ENCODE measurements at regions not wholly inside any gene's neighbourhood (a gene's known extent, or its start where the extent isn't known, plus 50 kb on each side); places are given as distances from the start of the nearest gene placed in this dataset.
"Not testable (repeated sequence)": the region's sequence is repeated elsewhere in the genome, so short reads cannot be mapped to it uniquely, and the experiment has no call there.

- DNase-seq: no peak
Measured at GRCh38 chr2:118459426-118459825, 371.2 kb downstream of the INSIG2 start.

GRCh38 chr2:118457951-118458350 is 369.7 kb downstream of the INSIG2 start:
- no peak for DNase-seq

GRCh38 chr2:118449401-118449800 is 361.1 kb downstream of the INSIG2 start:
- DNase-seq: no peak

GRCh38 chr2:118443596-118443995 is 355.3 kb downstream of the INSIG2 start:
- no peak for DNase-seq

GRCh38 chr2:118442996-118443553 is 354.8 kb downstream of the INSIG2 start:
- DNase-seq: no peak

GRCh38 chr2:118442046-118442445 is 353.8 kb downstream of the INSIG2 start:
- DNase-seq: no peak

GRCh38 chr2:118440404-118441098 is 352.3 kb downstream of the INSIG2 start:
- no peak for DNase-seq

- DNase-seq: no peak
Measured at GRCh38 chr2:118437501-118437900, 349.2 kb downstream of the INSIG2 start.

GRCh38 chr2:118431997-118432396 is 343.7 kb downstream of the INSIG2 start:
- no peak for DNase-seq

- no peak for DNase-seq
Measured at GRCh38 chr2:118431586-118431985, 343.3 kb downstream of the INSIG2 start.

GRCh38 chr2:118431165-118431517 is 342.9 kb downstream of the INSIG2 start:
- no peak for DNase-seq

GRCh38 chr2:118430510-118431164 is 342.4 kb downstream of the INSIG2 start:
- DNase-seq: no peak

- no peak for DNase-seq
Measured at GRCh38 chr2:118425191-118425590, 336.9 kb downstream of the INSIG2 start.

- no peak for DNase-seq
Measured at GRCh38 chr2:118423776-118424175, 335.5 kb downstream of the INSIG2 start.

GRCh38 chr2:118421648-118422047 is 333.4 kb downstream of the INSIG2 start:
- no peak for DNase-seq

GRCh38 chr2:118417406-118418120 is 329.3 kb downstream of the INSIG2 start:
- DNase-seq: no peak

- not testable (repeated sequence) for DNase-seq
Measured at GRCh38 chr2:118415186-118415585, 326.9 kb downstream of the INSIG2 start.

- no peak for DNase-seq
Measured at GRCh38 chr2:118403658-118404451, 315.6 kb downstream of the INSIG2 start.

- no peak for DNase-seq
Measured at GRCh38 chr2:118388771-118389170, 300.5 kb downstream of the INSIG2 start.

GRCh38 chr2:118387509-118387908 is 299.2 kb downstream of the INSIG2 start:
- no peak for DNase-seq

- no peak for DNase-seq
Measured at GRCh38 chr2:118386641-118387302, 298.5 kb downstream of the INSIG2 start.
